Stimulated activated CD8-positive, alpha-beta memory T cell treated with anti-CD3 and anti-CD28 coated beads, Interleukin-7, amount 100 ng/mL, for 48 hours (primary cell): ENCODE measurements at regions not wholly inside any gene's neighbourhood (a gene's known extent, or its start where the extent isn't known, plus 50 kb on each side); places are given as distances from the start of the nearest gene placed in this dataset.

Experiments used
- DNase-seq, 2 donors: peaks; one replicate each; pipeline ENCODE4 v3.0.0-alpha.2; 2020; ENCODE audit warnings: low read depth in 1 of 2; ENCODE audit errors: extremely low read depth in 1 of 2

GRCh38 chr10:36087006-36088005 lies 445.2 kb upstream of the FZD8 start:
- no peak for DNase-seq

- DNase-seq, result no peak
Observed at GRCh38 chr10:36075196-36075595, 433.1 kb upstream of the FZD8 start.

GRCh38 chr10:36073796-36074345 lies 431.8 kb upstream of the FZD8 start:
- no peak for DNase-seq

- DNase-seq, result no peak
Observed at GRCh38 chr10:36068542-36068941, 426.4 kb upstream of the FZD8 start.

- no peak for DNase-seq
Observed at GRCh38 chr10:36067748-36068147, 425.7 kb upstream of the FZD8 start.

- DNase-seq, result no peak
Observed at GRCh38 chr10:36066850-36067249, 424.8 kb upstream of the FZD8 start.

- DNase-seq, result no peak
Observed at GRCh38 chr10:36066102-36066501, 424.0 kb upstream of the FZD8 start.

- no peak for DNase-seq
Observed at GRCh38 chr10:36063396-36063795, 421.3 kb upstream of the FZD8 start.

GRCh38 chr10:36057731-36058130 lies 415.6 kb upstream of the FZD8 start:
- no peak for DNase-seq

GRCh38 chr10:36057180-36057579 lies 415.1 kb upstream of the FZD8 start:
- no peak for DNase-seq

GRCh38 chr10:36053775-36054174 lies 411.7 kb upstream of the FZD8 start:
- DNase-seq, result no peak

GRCh38 chr10:36053271-36053670 lies 411.2 kb upstream of the FZD8 start:
- DNase-seq, result no peak

- DNase-seq, result no peak
Observed at GRCh38 chr10:36051500-36051991, 409.4 kb upstream of the FZD8 start.

- DNase-seq, result no peak
Observed at GRCh38 chr10:36050763-36051499, 408.8 kb upstream of the FZD8 start.

GRCh38 chr10:36048780-36049179 lies 406.7 kb upstream of the FZD8 start:
- DNase-seq, result no peak

GRCh38 chr10:36048236-36048635 lies 406.1 kb upstream of the FZD8 start:
- no peak for DNase-seq

GRCh38 chr10:36042135-36042534 lies 400.0 kb upstream of the FZD8 start:
- DNase-seq, result no peak

- DNase-seq, result no peak
Observed at GRCh38 chr10:36038316-36038955, 396.3 kb upstream of the FZD8 start.

GRCh38 chr10:36036137-36036536 lies 394.0 kb upstream of the FZD8 start:
- DNase-seq, result no peak

GRCh38 chr10:36033808-36034207 lies 391.7 kb upstream of the FZD8 start:
- no peak for DNase-seq

- no peak for DNase-seq
Observed at GRCh38 chr10:36030516-36030915, 388.4 kb upstream of the FZD8 start.
